H9 (cell line): ENCODE measurements at regions not wholly inside any gene's neighbourhood (a gene's known extent, or its start where the extent isn't known, plus 50 kb on each side); places are given as distances from the start of the nearest gene placed in this dataset.
A peak's percentile ranks its signal among the peaks of the same experiment; 100 is the strongest.

Source experiments
- DNase-seq: peaks from one replicate; pipeline ENCODE4 v3.0.0-alpha.2; 2017
- H2AFZ ChIP-seq: one replicate; pipeline ENCODE4 v1.6.1; 2013; ENCODE audit warnings: mild to moderate bottlenecking, low read length, control low read depth, moderate library complexity
- H2AK5ac ChIP-seq: 2 replicates; pipeline ENCODE4 v1.6.1; 2013; ENCODE audit warnings: low read length, control low read depth, mixed read lengths; ENCODE audit not compliant: insufficient read length
- H2BK120ac ChIP-seq: one replicate; pipeline ENCODE4 v1.6.1; 2013; ENCODE audit warnings: low read depth, mild to moderate bottlenecking, low read length, control low read depth, inconsistent platforms; ENCODE audit not compliant: poor library complexity, severe bottlenecking
- H2BK12ac ChIP-seq: 2 replicates; pipeline ENCODE4 v1.6.1; 2013; ENCODE audit warnings: low read length, control low read depth, mixed read lengths, low read depth; ENCODE audit not compliant: insufficient read length
- H2BK15ac ChIP-seq: 2 replicates; pipeline ENCODE4 v1.6.1; 2013; ENCODE audit warnings: low read depth, low read length, control low read depth
- H2BK20ac ChIP-seq: one replicate; pipeline ENCODE4 v1.6.1; 2013; ENCODE audit warnings: low read depth, mild to moderate bottlenecking, low read length, control low read depth, inconsistent platforms; ENCODE audit not compliant: poor library complexity, severe bottlenecking
- H2BK5ac ChIP-seq: 2 replicates; pipeline ENCODE4 v1.6.1; 2013; ENCODE audit warnings: low read length, control low read depth, mixed read lengths; ENCODE audit not compliant: insufficient read length
- H3K14ac ChIP-seq: 2 replicates; pipeline ENCODE4 v1.6.1; 2013; ENCODE audit warnings: low read length, control low read depth; ENCODE audit not compliant: insufficient read depth
- H3K18ac ChIP-seq: 2 replicates; pipeline ENCODE4 v1.6.1; 2013; ENCODE audit warnings: low read depth, mild to moderate bottlenecking, mixed read lengths, low read length, control low read depth; ENCODE audit not compliant: insufficient read length
- H3K23ac ChIP-seq: 2 replicates; pipeline ENCODE4 v1.6.1; 2013; ENCODE audit warnings: low read length, control low read depth, mixed read lengths, low read depth; ENCODE audit not compliant: insufficient read length
- H3K23me2 ChIP-seq: 2 replicates; pipeline ENCODE4 v1.6.1; 2013; ENCODE audit warnings: low read depth, mild to moderate bottlenecking, mixed read lengths, low read length, control low read depth; ENCODE audit not compliant: insufficient read length, poor library complexity, severe bottlenecking
- H3K27ac ChIP-seq: 2 replicates; pipeline ENCODE4 v1.5.1; 2013; ENCODE audit warnings: low read length, control low read depth, mixed read lengths, low read depth; ENCODE audit not compliant: insufficient read length
- H3K27me3 ChIP-seq: 2 replicates; pipeline ENCODE4 v1.6.1; 2013; ENCODE audit warnings: low read length, control low read depth, inconsistent platforms; ENCODE audit not compliant: insufficient read depth
- H3K4ac ChIP-seq: 2 replicates; pipeline ENCODE4 v1.6.1; 2013; ENCODE audit warnings: low read depth, mild to moderate bottlenecking, control low read depth, inconsistent platforms, low read length, moderate library complexity
- H3K4me1 ChIP-seq: 2 replicates; pipeline ENCODE4 v1.6.1; 2013; ENCODE audit warnings: low read length, control low read depth, inconsistent platforms; ENCODE audit not compliant: insufficient read depth
- H3K4me2 ChIP-seq: 2 replicates; pipeline ENCODE4 v1.6.1; 2013; ENCODE audit warnings: low read length, control low read depth, mixed read lengths; ENCODE audit not compliant: insufficient read length, insufficient read depth
- H3K56ac ChIP-seq: 2 replicates; pipeline ENCODE4 v1.6.1; 2013; ENCODE audit warnings: low read depth, mild to moderate bottlenecking, mixed read lengths, low read length, control low read depth; ENCODE audit not compliant: insufficient read length
- H3K79me1 ChIP-seq: 2 replicates; pipeline ENCODE4 v1.6.1; 2013; ENCODE audit warnings: low read depth, mild to moderate bottlenecking, moderate library complexity, low read length, control low read depth, inconsistent platforms; ENCODE audit not compliant: insufficient read depth, poor library complexity, severe bottlenecking
- H3K79me2 ChIP-seq: 2 replicates; pipeline ENCODE4 v1.6.1; 2013; ENCODE audit warnings: low read length, control low read depth, inconsistent platforms; ENCODE audit not compliant: insufficient read depth
- H3K9ac ChIP-seq: 2 replicates; pipeline ENCODE4 v1.6.1; 2013; ENCODE audit warnings: low read length, control low read depth, mixed read lengths; ENCODE audit not compliant: insufficient read length; ENCODE audit errors: extremely low read depth
- H3K9me3 ChIP-seq: one replicate; pipeline ENCODE4 v1.6.1; 2013; ENCODE audit warnings: low read depth, low read length, inconsistent platforms; ENCODE audit not compliant: control insufficient read depth
- H3T11ph ChIP-seq: one replicate; pipeline ENCODE4 v1.6.1; 2013; ENCODE audit warnings: mild to moderate bottlenecking, low read length, control low read depth, inconsistent platforms
- H4K20me1 ChIP-seq: one replicate; pipeline ENCODE4 v1.6.1; 2013; ENCODE audit not compliant: control insufficient read depth, insufficient read length, insufficient read depth
- H4K5ac ChIP-seq: 2 replicates; pipeline ENCODE4 v1.6.1; 2013; ENCODE audit warnings: low read depth, mild to moderate bottlenecking, mixed read lengths, low read length, control low read depth; ENCODE audit not compliant: insufficient read length
- H4K8ac ChIP-seq: replicated peaks from 2 replicates; pipeline ENCODE4 v1.6.1; 2013; ENCODE audit warnings: low read length, control low read depth, mixed read lengths, low read depth; ENCODE audit not compliant: insufficient read length
- H4K91ac ChIP-seq: 2 replicates; pipeline ENCODE4 v1.6.1; 2013; ENCODE audit warnings: low read depth, mild to moderate bottlenecking, moderate library complexity, mixed read lengths, low read length, control low read depth; ENCODE audit not compliant: insufficient read length
- H3K27ac Mint-ChIP-seq, 3 experiments: 2 replicates in 2 of 3; 3 replicates in 1 of 3; pipeline ENCODE4 v1.8.0; 2020 to 2021; ENCODE audit warnings: mixed read lengths in 3 of 3, mild to moderate bottlenecking in 1 of 3, moderate library complexity in 1 of 3
- H3K27me3 Mint-ChIP-seq: 2 replicates; pipeline ENCODE4 v1.8.0; 2021; ENCODE audit warnings: low read depth, mild to moderate bottlenecking, moderate library complexity, mixed read lengths
- H3K36me3 Mint-ChIP-seq, 3 experiments: 2 replicates in 2 of 3; 3 replicates in 1 of 3; pipeline ENCODE4 v1.8.0; 2020 to 2021; ENCODE audit warnings: low read depth in 3 of 3, mixed read lengths in 3 of 3; ENCODE audit not compliant: insufficient read depth in 1 of 3
- H3K4me1 Mint-ChIP-seq, 2 experiments: 2 replicates each; pipeline ENCODE4 v1.8.0; 2020; ENCODE audit warnings: mixed read lengths in 2 of 2
- H3K4me3 Mint-ChIP-seq, 2 experiments: 2 replicates in 1 of 2; 3 replicates in 1 of 2; pipeline ENCODE4 v1.8.0; 2020 to 2021; ENCODE audit warnings: mild to moderate bottlenecking in 2 of 2, mixed read lengths in 2 of 2, moderate library complexity in 1 of 2
- H3K9me3 Mint-ChIP-seq, 2 experiments: 2 replicates in 1 of 2; 3 replicates in 1 of 2; pipeline ENCODE4 v1.8.0; 2020; ENCODE audit warnings: mild to moderate bottlenecking in 2 of 2, mixed read lengths in 2 of 2, moderate library complexity in 1 of 2
- CTCF ChIP-seq: fragments of 200-600 bp; sonication (generic); conservative IDR thresholded peaks from 3 replicates; pipeline ENCODE4 v1.8.0; 2021; ENCODE audit warnings: antibody characterized with exemption, mild to moderate bottlenecking
- WGBS: extraction: QIAGEN DNeasy Blood & Tissue Kit; methylation state at CpG from one replicate; pipeline ENCODE4 v1.1.7; 2013; ENCODE audit warnings: missing lambda C conversion rate, low lambda C conversion rate, mixed read lengths; ENCODE audit not compliant: insufficient read length; ENCODE audit errors: extremely low coverage; 5-methylcytosine and 5-hydroxymethylcytosine counted together

GRCh38 chr16:11462861-11463260 is 117.6 kb downstream of the RMI2 start:
- Histone ChIP-seq H3K4me2 (no peak overlapping the region), H3T11ph (no peak overlapping the region), H4K5ac (no peak overlapping the region), H3K79me1 (no peaks in the 10 kb centered on the region), H2BK12ac (no peak overlapping the region), H3K79me2 (no peaks in the 10 kb centered on the region), H3K18ac (no peak overlapping the region), H2AFZ (no peak overlapping the region), H3K4ac (no peak overlapping the region), H3K23ac (no peak overlapping the region), H2BK20ac (no peak overlapping the region), H3K4me1 (no peaks in the 10 kb centered on the region), H3K23me2 (no peaks in the 10 kb centered on the region), H4K20me1 (no peaks in the 10 kb centered on the region), H4K91ac (no peak overlapping the region), H3K9me3 (no peaks in the 10 kb centered on the region), H3K27me3 (no peaks in the 10 kb centered on the region), H2BK15ac (no peak overlapping the region), H3K14ac (no peak overlapping the region), H3K27ac (no peak overlapping the region), H2AK5ac (no peak overlapping the region), H2BK120ac (no peak overlapping the region), H4K8ac (no peak overlapping the region), H2BK5ac (no peak overlapping the region), H3K56ac (no peak overlapping the region), H3K9ac (no peak overlapping the region)
- H3K36me3 Mint-ChIP-seq = no peaks in the 10 kb centered on the region
- H3K9me3 Mint-ChIP-seq = no peaks in the 10 kb centered on the region
- no peaks in the 10 kb centered on the region for H3K4me1 Mint-ChIP-seq
- no peak overlapping the region for H3K4me3 Mint-ChIP-seq
- no peak for TF ChIP-seq CTCF
- WGBS = no CpG with 5 or more reads among the region's 15 CpGs
- peak overlapping the region in 1 of 3 experiments; percentile 5; a peak in 1 of 7 replicates for H3K27ac Mint-ChIP-seq
- DNase-seq = no peak
- H3K27me3 Mint-ChIP-seq = no peaks in the 10 kb centered on the region
